CD4-positive, alpha-beta T cell (primary cell): ENCODE measurements at regions not wholly inside any gene's neighbourhood (a gene's known extent, or its start where the extent isn't known, plus 50 kb on each side); places are given as distances from the start of the nearest gene placed in this dataset.

Experiments
- ATAC-seq: fragments of 200-7000 bp; cut with Tn5 transposase; one replicate; pipeline ENCODE4 v1.10.0; 2022; ENCODE audit warnings: mild to moderate bottlenecking; ENCODE audit not compliant: poor library complexity
- CTCF ChIA-PET: fragments of 350-600 bp; sonication (Branson Sonifier 250); formaldehyde crosslinking; loops from one replicate; lab custom pipeline; 2021; ENCODE audit warnings: antibody characterized with exemption, inconsistent platforms; lab: Charles Lee
- POLR2A ChIA-PET: fragments of 350-600 bp; sonication (Branson Sonifier 250); formaldehyde crosslinking; loops from one replicate; lab custom pipeline; 2021; ENCODE audit warnings: antibody characterized with exemption, inconsistent platforms; lab: Charles Lee
- DNase-seq, 14 experiments: peaks; one replicate each; pipeline ENCODE4 v3.0.0-alpha.2; 2013 to 2020; ENCODE audit warnings: mixed read lengths in 2 of 14
- H3K27ac ChIP-seq, 2 donors: one replicate each; pipeline versions ENCODE4 v1.5.1 to v1.7.0; 2013; ENCODE audit warnings: low read length in 2 of 2, low read depth in 1 of 2, mild to moderate bottlenecking in 1 of 2
- H3K27me3 ChIP-seq, 2 experiments: 1 replicate in 1 of 2; 2 replicates in 1 of 2; pipeline versions ENCODE4 v1.6.1 to v1.7.0; 2013; ENCODE audit warnings: low read length in 2 of 2, control low read depth in 1 of 2, mild to moderate bottlenecking in 1 of 2, moderate library complexity in 1 of 2; ENCODE audit not compliant: insufficient read depth in 2 of 2, control insufficient read depth in 1 of 2
- H3K36me3 ChIP-seq: one replicate; pipeline ENCODE4 v1.6.1; 2013; ENCODE audit warnings: low read length, control low read depth; ENCODE audit not compliant: insufficient read depth
- H3K4me1 ChIP-seq: one replicate; pipeline ENCODE4 v1.6.1; 2013; ENCODE audit warnings: low read length, control low read depth; ENCODE audit not compliant: insufficient read depth
- H3K4me3 ChIP-seq: one replicate; pipeline ENCODE4 v1.5.1; 2013; ENCODE audit warnings: mild to moderate bottlenecking, low read length, moderate library complexity
- H3K9me3 ChIP-seq, 2 experiments: 1 replicate in 1 of 2; 2 replicates in 1 of 2; pipeline versions ENCODE4 v1.6.1 to v1.7.0; 2013; ENCODE audit warnings: low read length in 2 of 2, mild to moderate bottlenecking in 2 of 2, control low read depth in 1 of 2, moderate library complexity in 1 of 2; ENCODE audit not compliant: control insufficient read depth in 1 of 2, insufficient read depth in 1 of 2
- H3K27ac Mint-ChIP-seq: one replicate; pipeline ENCODE4 v1.8.0; 2020; ENCODE audit warnings: mixed read lengths
- H3K27me3 Mint-ChIP-seq: one replicate; pipeline ENCODE4 v1.8.0; 2021; ENCODE audit warnings: mixed read lengths
- H3K36me3 Mint-ChIP-seq: one replicate; pipeline ENCODE4 v1.8.0; 2021; ENCODE audit warnings: low read depth, mixed read lengths
- H3K4me1 Mint-ChIP-seq: one replicate; pipeline ENCODE4 v1.8.0; 2021; ENCODE audit warnings: low read depth, mixed read lengths
- H3K4me3 Mint-ChIP-seq: one replicate; pipeline ENCODE4 v1.8.0; 2020; ENCODE audit warnings: mild to moderate bottlenecking, mixed read lengths
- H3K9me3 Mint-ChIP-seq: one replicate; pipeline ENCODE4 v1.8.0; 2020; ENCODE audit warnings: mixed read lengths
- CTCF ChIP-seq: fragments of 200-600 bp; IDR thresholded peaks from one replicate; pipeline ENCODE4 v1.8.0; 2022; ENCODE audit warnings: antibody characterized with exemption, mild to moderate bottlenecking
- intact Hi-C, 2 experiments: fragments of 100-400 bp; cut with DNase I in 1 of 2; cut with micrococcal nuclease in 1 of 2; formaldehyde crosslinking; loops; one replicate each; pipeline versions ENCODE4 v1.15.1 to v1.9.0; 2023 to 2025; cut with DNase I, micrococcal nuclease

DNA sequence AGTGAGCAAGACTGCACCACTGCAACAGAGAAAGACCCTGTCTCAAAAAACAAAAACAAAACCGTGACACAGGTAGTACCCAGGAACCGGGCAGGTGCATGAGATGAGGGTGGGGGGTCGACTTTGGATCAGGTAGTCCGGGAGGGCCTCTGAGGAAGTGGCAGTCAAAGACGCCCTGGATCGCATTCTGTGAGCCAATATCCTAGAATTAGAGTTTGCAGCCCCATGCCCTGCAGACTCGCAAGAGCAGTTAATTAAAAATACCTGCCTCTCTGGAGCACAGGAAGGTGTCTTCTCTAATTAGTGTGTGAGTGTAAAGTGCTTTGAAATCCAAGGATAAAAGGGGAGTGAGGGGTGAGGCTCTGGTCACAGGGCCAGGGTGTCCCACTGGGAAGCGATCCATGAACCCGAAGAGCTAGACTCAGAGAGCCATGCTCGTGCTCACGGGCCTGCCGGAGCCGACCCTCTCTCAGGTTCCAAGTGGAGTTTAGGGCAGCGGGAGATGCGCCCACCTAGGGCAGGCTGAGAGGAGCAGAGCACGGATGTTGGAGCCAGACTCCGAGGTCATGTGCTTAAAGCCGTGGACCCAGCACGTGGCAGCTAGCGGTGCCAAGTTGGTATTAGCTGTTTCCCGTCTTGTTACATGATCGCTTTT, 74.7 kb upstream of the PTPN1 start:
- no peak overlapping the region for H3K4me3 Mint-ChIP-seq
- H3K36me3 ChIP-seq = no peaks in the 10 kb centered on the region
- H3K27ac ChIP-seq = no peak overlapping the region
- no peaks in the 10 kb centered on the region for H3K9me3 Mint-ChIP-seq
- ATAC-seq (no peak), DNase-seq (no peak)
- TF ChIP-seq CTCF = no peak
- ChIA-PET POLR2A (no interaction called here), CTCF (no interaction called here)
- H3K4me3 ChIP-seq = no peak overlapping the region
- intact Hi-C loops = loop anchor here in 1 of 2 experiments (10.0 kb wide), 1 partner anchor 51 kb away; no protein-coding TSS in a partner anchor
- H3K9me3 ChIP-seq = peaks cover 0 to 11% of the 10 kb centered on the region in 2 experiments
- H3K27me3 ChIP-seq = no peaks in the 10 kb centered on the region
- no peaks in the 10 kb centered on the region for H3K36me3 Mint-ChIP-seq
- no peaks in the 10 kb centered on the region for H3K4me1 ChIP-seq
- H3K4me1 Mint-ChIP-seq = no peaks in the 10 kb centered on the region
- H3K27me3 Mint-ChIP-seq = no peaks in the 10 kb centered on the region
- H3K27ac Mint-ChIP-seq = no peak overlapping the region

DNA sequence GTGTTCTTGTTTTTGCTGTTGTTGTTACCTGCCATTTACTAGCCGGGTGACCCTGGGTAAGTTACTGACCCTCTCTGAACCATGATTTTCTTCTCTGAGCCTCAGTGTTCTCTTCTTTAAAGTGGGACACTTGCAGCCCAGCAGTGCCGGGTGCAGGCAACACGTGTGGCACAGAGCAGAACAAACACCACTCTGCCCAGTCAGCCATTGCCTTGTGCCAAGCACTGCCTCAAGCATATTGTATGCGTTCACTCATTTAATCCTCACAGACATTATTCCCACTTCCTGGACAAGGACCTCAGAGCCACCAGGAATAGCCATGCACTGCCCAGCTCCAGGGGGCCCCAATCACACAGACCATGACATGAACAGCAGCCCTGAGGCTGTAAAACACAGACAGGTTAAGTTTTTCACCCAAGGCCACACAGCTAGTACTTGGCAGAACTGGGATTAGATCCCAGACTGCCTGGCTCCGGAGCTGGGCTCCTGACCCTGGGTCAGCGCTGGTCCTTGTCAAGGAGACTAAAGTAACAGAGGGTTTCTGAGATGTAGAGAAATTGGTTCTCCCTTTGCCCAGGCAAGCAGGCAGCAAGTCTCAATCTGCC, 74.0 kb upstream of the PTPN1 start:
- TF ChIP-seq CTCF = no peak
- no peak overlapping the region for H3K4me3 Mint-ChIP-seq
- H3K27me3 Mint-ChIP-seq = no peaks in the 10 kb centered on the region
- Histone ChIP-seq H3K36me3 (no peaks in the 10 kb centered on the region), H3K4me3 (no peak overlapping the region), H3K9me3 (peaks cover 0 to 11% of the 10 kb centered on the region in 2 experiments), H3K27me3 (no peaks in the 10 kb centered on the region), H3K4me1 (no peaks in the 10 kb centered on the region), H3K27ac (no peak overlapping the region)
- ChIA-PET POLR2A (no interaction called here), CTCF (no interaction called here)
- no peaks in the 10 kb centered on the region for H3K9me3 Mint-ChIP-seq
- H3K4me1 Mint-ChIP-seq = no peaks in the 10 kb centered on the region
- H3K36me3 Mint-ChIP-seq = no peaks in the 10 kb centered on the region
- intact Hi-C loops = loop anchor here in 1 of 2 experiments (10.0 kb wide), 1 partner anchor 51 kb away; no protein-coding TSS in a partner anchor
- ATAC-seq (no peak), DNase-seq (no peak)
- H3K27ac Mint-ChIP-seq = no peak overlapping the region

DNA sequence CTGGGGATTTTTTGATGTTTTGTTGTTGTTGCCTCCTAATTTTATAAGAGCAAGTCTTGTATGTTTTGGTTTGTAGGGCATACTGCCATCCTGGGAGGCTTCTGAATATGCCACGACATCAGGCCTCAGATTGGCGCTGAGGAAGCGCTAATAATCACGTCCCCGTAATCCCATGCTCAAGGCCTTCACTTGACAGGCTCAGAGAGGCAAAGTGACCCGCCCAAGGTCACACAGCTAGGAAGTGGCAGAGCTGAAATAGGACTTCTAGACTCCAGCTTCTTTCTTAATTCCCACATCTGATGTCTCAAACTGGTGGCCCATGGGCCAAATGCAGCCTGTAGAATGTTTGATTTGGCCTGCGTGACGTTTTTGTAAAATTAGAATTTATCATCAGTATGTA, 73.5 kb upstream of the PTPN1 start:
- H3K27me3 Mint-ChIP-seq = no peaks in the 10 kb centered on the region
- no peaks in the 10 kb centered on the region for H3K9me3 Mint-ChIP-seq
- intact Hi-C loops = loop anchor here in 1 of 2 experiments (10.0 kb wide), 1 partner anchor 52 kb away; no protein-coding TSS in a partner anchor
- no peaks in the 10 kb centered on the region for H3K27me3 ChIP-seq
- no peak overlapping the region for H3K27ac Mint-ChIP-seq
- no peaks in the 10 kb centered on the region for H3K4me1 ChIP-seq
- no peak for DNase-seq
- no peak for TF ChIP-seq CTCF
- CTCF ChIA-PET = no interaction called here
- no peaks in the 10 kb centered on the region for H3K36me3 Mint-ChIP-seq
- no peak overlapping the region for H3K4me3 ChIP-seq
- no peaks in the 10 kb centered on the region for H3K4me1 Mint-ChIP-seq
- POLR2A ChIA-PET = no interaction called here
- H3K27ac ChIP-seq = no peak overlapping the region
- H3K36me3 ChIP-seq = no peaks in the 10 kb centered on the region
- H3K9me3 ChIP-seq = peaks cover 0 to 11% of the 10 kb centered on the region in 2 experiments
- no peak overlapping the region for H3K4me3 Mint-ChIP-seq
- ATAC-seq = no peak
